ENCODE measurements at regions not wholly inside any gene's neighbourhood (a gene's known extent, or its start where the extent isn't known, plus 50 kb on each side); places are given as distances from the start of the nearest gene placed in this dataset.

- no peak for DNase-seq (ENCODE audit: low read depth)
These were observed 54.4 kb upstream of the ESX1 start for GRCh38 chrX:104309169-104309568.

GRCh38 chrX:104307341-104307740, 52.6 kb upstream of the ESX1 start:
- DNase-seq (ENCODE audit: low read depth): no peak

- no peak for DNase-seq (ENCODE audit: low read depth)
These were observed 51.4 kb upstream of the ESX1 start for GRCh38 chrX:104306180-104306579.
